ENCODE measurements at regions not wholly inside any gene's neighbourhood (a gene's known extent, or its start where the extent isn't known, plus 50 kb on each side); places are given as distances from the start of the nearest gene placed in this dataset.

DNA sequence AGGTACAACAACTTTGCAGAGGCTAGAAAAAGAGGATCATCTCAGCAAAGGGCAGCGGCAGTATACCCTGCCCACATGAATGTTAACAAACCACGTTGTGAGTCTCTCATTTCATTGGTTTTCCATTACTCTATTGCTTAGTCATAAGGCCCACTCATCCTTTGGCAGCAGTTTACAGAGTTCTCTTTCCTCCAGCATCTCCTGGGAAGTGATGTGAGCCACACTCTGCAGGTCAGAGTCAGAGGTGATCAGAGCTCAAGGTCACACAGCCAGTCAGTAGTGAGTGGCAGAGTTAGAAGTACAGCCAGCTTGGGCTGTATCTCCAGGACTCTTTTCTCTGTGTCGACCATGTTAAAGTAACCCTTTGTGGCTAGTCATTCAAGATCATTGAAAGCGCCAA, 599.6 kb upstream of the GRAMD2B start:
- TF ChIP-seq CTCF (IDR thresholded peaks at IDR 0.05) (no peak), POLR2A (IDR thresholded peaks at IDR 0.05) (no peak), EP300 (IDR thresholded peaks at IDR 0.05) (no peak), POLR2AphosphoS5 (IDR thresholded peaks at IDR 0.05) (no peak)
- no peak overlapping the region for H3K4me3 ChIP-seq
- no peaks in the 10 kb centered on the region for H3K4me1 ChIP-seq
- no peaks in the 10 kb centered on the region for H3K36me3 ChIP-seq
- no peak for DNase-seq (ENCODE audit: low spot score in 2 of 2)
- H3K27me3 ChIP-seq: no peaks in the 10 kb centered on the region
- H3K9me3 ChIP-seq: no peaks in the 10 kb centered on the region
- 86% methylated on average over 4 of the region's 4 CpGs for WGBS
- no peak overlapping the region for H3K27ac ChIP-seq

- Histone ChIP-seq H3K4me1 (no peaks in the 10 kb centered on the region), H3K36me3 (no peaks in the 10 kb centered on the region), H3K9me3 (no peaks in the 10 kb centered on the region), H3K27ac (no peak overlapping the region), H3K4me3 (no peak overlapping the region), H3K27me3 (no peaks in the 10 kb centered on the region)
- no peak for DNase-seq (ENCODE audit: low spot score in 2 of 2)
- TF ChIP-seq CTCF (IDR thresholded peaks at IDR 0.05): no peak
- no peak for TF ChIP-seq EP300 (IDR thresholded peaks at IDR 0.05)
- TF ChIP-seq POLR2AphosphoS5 (IDR thresholded peaks at IDR 0.05): no peak
- no peak for TF ChIP-seq POLR2A (IDR thresholded peaks at IDR 0.05)
These were observed 597.0 kb upstream of the GRAMD2B start for GRCh38 chr5:125826214-125826613.

- H3K4me3 ChIP-seq: no peak overlapping the region
These were observed 593.9 kb upstream of the GRAMD2B start for GRCh38 chr5:125829349-125829748.

DNA sequence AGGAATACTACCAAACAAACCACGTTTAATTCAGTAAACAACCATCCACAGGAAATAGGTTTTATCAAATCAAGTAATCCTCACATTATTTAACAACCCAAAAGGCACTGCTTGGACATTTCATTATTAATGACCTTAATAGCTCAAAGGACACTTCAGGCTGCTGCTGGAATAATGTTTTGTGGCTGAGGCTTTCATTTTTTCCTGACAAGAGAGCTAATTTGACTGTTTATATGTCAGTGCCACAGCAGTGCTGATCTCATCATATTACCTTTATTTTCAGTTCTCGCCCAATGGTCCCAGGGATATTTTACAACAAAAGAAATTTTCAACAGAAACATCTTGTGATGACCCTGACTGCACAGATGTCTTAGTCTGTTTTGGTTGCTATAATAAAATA, 589.8 kb upstream of the GRAMD2B start:
- Histone ChIP-seq H3K4me1 (peaks cover 7% of the 10 kb centered on the region), H3K27ac (no peak overlapping the region), H3K27me3 (no peaks in the 10 kb centered on the region), H3K36me3 (no peaks in the 10 kb centered on the region), H3K4me3 (no peak overlapping the region), H3K9me3 (no peaks in the 10 kb centered on the region)
- TF ChIP-seq POLR2AphosphoS5 (IDR thresholded peaks at IDR 0.05): no peak
- no peak for TF ChIP-seq CTCF (IDR thresholded peaks at IDR 0.05)
- TF ChIP-seq EP300 (IDR thresholded peaks at IDR 0.05): no peak
- TF ChIP-seq POLR2A (IDR thresholded peaks at IDR 0.05): no peak
- WGBS: 51% methylated on average over 2 of the region's 2 CpGs
- DNase-seq (ENCODE audit: low spot score in 2 of 2): no peak

More at GRCh38 chr5:125829349-125829748, 593.9 kb upstream of the GRAMD2B start:
- Histone ChIP-seq H3K4me1 (no peaks in the 10 kb centered on the region), H3K27me3 (no peaks in the 10 kb centered on the region), H3K9me3 (no peaks in the 10 kb centered on the region), H3K36me3 (no peaks in the 10 kb centered on the region), H3K27ac (no peak overlapping the region)
- TF ChIP-seq CTCF (IDR thresholded peaks at IDR 0.05) (no peak), POLR2A (IDR thresholded peaks at IDR 0.05) (no peak), EP300 (IDR thresholded peaks at IDR 0.05) (no peak), POLR2AphosphoS5 (IDR thresholded peaks at IDR 0.05) (no peak)
- 83% methylated on average over 4 of the region's 4 CpGs for WGBS
- no peak for DNase-seq (ENCODE audit: low spot score in 2 of 2)

DNA sequence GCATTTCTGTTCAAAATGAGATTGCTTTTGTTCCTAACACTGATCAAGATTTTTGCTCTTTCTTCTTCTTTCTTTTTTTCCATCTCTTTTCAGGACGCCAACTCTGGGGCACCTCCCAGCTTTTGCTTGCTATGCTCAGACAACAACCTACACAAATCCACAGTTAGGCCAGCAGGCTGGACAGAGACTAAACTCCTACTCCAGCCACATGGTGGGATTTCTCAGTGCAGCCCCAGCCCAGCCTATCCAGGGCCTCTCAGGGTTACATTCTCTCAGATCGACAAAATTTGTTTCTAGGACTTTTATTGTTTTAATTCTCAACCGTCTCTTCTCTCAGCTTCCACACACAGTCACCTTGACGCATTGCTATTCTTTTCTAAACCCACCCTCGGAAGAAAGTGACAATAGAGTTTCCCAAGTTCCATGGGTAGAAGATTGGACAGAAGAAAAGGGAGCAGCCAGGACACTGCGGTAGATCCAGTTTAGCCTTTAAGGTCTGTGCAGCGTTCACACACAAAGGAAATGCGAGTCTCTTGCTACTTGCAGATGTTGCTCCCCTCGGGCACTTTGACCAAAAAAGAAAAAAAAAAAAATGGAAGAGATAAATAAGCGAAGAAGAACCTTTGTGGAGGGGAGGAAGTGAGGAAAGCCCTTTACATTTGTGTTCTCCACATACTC, 588.6 kb upstream of the GRAMD2B start:
- H3K27ac ChIP-seq: no peak overlapping the region
- peaks cover 7% of the 10 kb centered on the region for H3K4me1 ChIP-seq
- H3K36me3 ChIP-seq: no peaks in the 10 kb centered on the region
- DNase-seq (ENCODE audit: low spot score in 2 of 2): no peak
- no peaks in the 10 kb centered on the region for H3K9me3 ChIP-seq
- 85% methylated on average over 10 of the region's 10 CpGs for WGBS
- no peak overlapping the region for H3K4me3 ChIP-seq
- H3K27me3 ChIP-seq: no peaks in the 10 kb centered on the region
- TF ChIP-seq POLR2AphosphoS5 (IDR thresholded peaks at IDR 0.05) (no peak), CTCF (IDR thresholded peaks at IDR 0.05) (no peak), POLR2A (IDR thresholded peaks at IDR 0.05) (no peak), EP300 (IDR thresholded peaks at IDR 0.05) (no peak)

Measured in suprapubic skin (tissue), 4 donors.